ENCODE measurements at regions not wholly inside any gene's neighbourhood (a gene's known extent, or its start where the extent isn't known, plus 50 kb on each side); places are given as distances from the start of the nearest gene placed in this dataset.

DNA sequence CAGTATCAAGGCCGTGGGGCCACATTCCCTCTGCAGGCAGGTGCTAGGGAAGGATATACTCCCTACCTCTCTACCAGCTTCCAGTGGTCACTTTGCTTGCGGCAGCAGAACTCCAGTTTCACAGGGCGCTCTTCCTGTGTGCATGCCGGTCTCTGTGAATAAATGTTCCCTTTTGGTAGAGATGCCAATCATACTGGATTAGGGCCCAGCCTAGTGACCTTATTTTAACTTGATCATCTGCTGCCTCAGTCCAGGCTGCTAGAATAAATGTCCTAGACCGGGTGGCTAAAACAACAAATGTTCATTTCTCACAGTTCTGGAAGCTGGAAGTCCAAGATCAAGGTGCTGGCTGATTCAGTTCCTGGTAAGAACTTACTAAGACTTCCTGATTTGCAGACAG, 198.8 kb upstream of the TMEM132C start:
- Histone ChIP-seq H3K4me1 (ENCODE audit: control insufficient read depth, insufficient read depth, low read length) (no peaks in the 10 kb centered on the region), H3K27ac (ENCODE audit: control insufficient read depth, insufficient read depth) (no peak overlapping the region), H3K4me2 (ENCODE audit: control insufficient read depth, insufficient read depth) (no peak overlapping the region), H3K9ac (ENCODE audit: control insufficient read depth, insufficient read depth, low read length) (no peak overlapping the region), H3K9me3 (replicated peaks; ENCODE audit: control insufficient read depth, insufficient read depth, low read length) (no peaks in the 10 kb centered on the region), H2AFZ (ENCODE audit: control insufficient read depth, low read depth, low read length) (no peak overlapping the region), H3K36me3 (ENCODE audit: control insufficient read depth in 2 of 2, insufficient read depth in 2 of 2, low read length in 1 of 2) (no peaks in the 10 kb centered on the region), H3K4me3 (no peak overlapping the region), H3K27me3 (replicated peaks in 1 of 2; ENCODE audit: control insufficient read depth in 2 of 2, insufficient read depth in 2 of 2, low read length in 1 of 2) (no peaks in the 10 kb centered on the region), H4K20me1 (ENCODE audit: control insufficient read depth, insufficient read depth) (no peaks in the 10 kb centered on the region), H3K79me2 (ENCODE audit: control insufficient read depth, insufficient read depth, low read length) (no peaks in the 10 kb centered on the region)
- SMC1A ChIA-PET (ENCODE audit: uncharacterized antibody, unreplicated experiment) = no interaction called here
- RAD21 ChIA-PET (ENCODE audit: unreplicated experiment) = no interaction called here
- CTCF ChIA-PET = no interaction called here
- DNase-seq (ENCODE audit: low read depth, low spot score) = no peak
- TF ChIP-seq GABPA (IDR thresholded peaks at IDR 0.05; ENCODE audit: low read depth) (no peak), EZH2 (IDR thresholded peaks at IDR 0.05; ENCODE audit: borderline replicate concordance, control insufficient read depth, low read depth, low read length) (no peak), POU2F2 (IDR thresholded peaks at IDR 0.05; ENCODE audit: borderline replicate concordance, low read depth, low read length) (no peak), ZNF274 (IDR thresholded peaks at IDR 0.05; ENCODE audit: insufficient read depth, insufficient read length) (no peak)
- TF ChIP-seq, protein P1, sequence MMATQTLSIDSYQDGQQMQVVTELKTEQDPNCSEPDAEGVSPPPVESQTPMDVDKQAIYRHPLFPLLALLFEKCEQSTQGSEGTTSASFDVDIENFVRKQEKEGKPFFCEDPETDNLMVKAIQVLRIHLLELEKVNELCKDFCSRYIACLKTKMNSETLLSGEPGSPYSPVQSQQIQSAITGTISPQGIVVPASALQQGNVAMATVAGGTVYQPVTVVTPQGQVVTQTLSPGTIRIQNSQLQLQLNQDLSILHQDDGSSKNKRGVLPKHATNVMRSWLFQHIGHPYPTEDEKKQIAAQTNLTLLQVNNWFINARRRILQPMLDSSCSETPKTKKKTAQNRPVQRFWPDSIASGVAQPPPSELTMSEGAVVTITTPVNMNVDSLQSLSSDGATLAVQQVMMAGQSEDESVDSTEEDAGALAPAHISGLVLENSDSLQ (IDR thresholded peaks at IDR 0.05) = no peak
- TF ChIP-seq, protein P2, sequence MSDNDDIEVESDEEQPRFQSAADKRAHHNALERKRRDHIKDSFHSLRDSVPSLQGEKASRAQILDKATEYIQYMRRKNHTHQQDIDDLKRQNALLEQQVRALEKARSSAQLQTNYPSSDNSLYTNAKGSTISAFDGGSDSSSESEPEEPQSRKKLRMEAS (IDR thresholded peaks at IDR 0.05; ENCODE audit: low read depth, low read length) = no peak
- TF ChIP-seq, protein P3, sequence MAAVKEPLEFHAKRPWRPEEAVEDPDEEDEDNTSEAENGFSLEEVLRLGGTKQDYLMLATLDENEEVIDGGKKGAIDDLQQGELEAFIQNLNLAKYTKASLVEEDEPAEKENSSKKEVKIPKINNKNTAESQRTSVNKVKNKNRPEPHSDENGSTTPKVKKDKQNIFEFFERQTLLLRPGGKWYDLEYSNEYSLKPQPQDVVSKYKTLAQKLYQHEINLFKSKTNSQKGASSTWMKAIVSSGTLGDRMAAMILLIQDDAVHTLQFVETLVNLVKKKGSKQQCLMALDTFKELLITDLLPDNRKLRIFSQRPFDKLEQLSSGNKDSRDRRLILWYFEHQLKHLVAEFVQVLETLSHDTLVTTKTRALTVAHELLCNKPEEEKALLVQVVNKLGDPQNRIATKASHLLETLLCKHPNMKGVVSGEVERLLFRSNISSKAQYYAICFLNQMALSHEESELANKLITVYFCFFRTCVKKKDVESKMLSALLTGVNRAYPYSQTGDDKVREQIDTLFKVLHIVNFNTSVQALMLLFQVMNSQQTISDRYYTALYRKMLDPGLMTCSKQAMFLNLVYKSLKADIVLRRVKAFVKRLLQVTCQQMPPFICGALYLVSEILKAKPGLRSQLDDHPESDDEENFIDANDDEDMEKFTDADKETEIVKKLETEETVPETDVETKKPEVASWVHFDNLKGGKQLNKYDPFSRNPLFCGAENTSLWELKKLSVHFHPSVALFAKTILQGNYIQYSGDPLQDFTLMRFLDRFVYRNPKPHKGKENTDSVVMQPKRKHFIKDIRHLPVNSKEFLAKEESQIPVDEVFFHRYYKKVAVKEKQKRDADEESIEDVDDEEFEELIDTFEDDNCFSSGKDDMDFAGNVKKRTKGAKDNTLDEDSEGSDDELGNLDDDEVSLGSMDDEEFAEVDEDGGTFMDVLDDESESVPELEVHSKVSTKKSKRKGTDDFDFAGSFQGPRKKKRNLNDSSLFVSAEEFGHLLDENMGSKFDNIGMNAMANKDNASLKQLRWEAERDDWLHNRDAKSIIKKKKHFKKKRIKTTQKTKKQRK (IDR thresholded peaks at IDR 0.05; ENCODE audit: low read depth, low read length) = no peak
- POLR2A ChIA-PET = no interaction called here
- WGBS (ENCODE audit: insufficient coverage, insufficient replicate concordance, low lambda C conversion rate, missing lambda C conversion rate) = 50% methylated on average over 5 of the region's 5 CpGs
- in situ Hi-C loops (cut with MboI) = no loop called here
- no peak for ATAC-seq
- FAIRE-seq = no peak
- BruUV-seq (replicated peaks) = no TSS peak
- intact Hi-C loops (cut with micrococcal nuclease; ENCODE audit: unreplicated experiment) = no loop called here
